Bronchial epithelial cell (primary cell): ENCODE measurements at regions not wholly inside any gene's neighbourhood (a gene's known extent, or its start where the extent isn't known, plus 50 kb on each side); places are given as distances from the start of the nearest gene placed in this dataset.
"Not testable (repeated sequence)": the region's sequence is repeated elsewhere in the genome, so short reads cannot be mapped to it uniquely, and the experiment has no call there.

ENCODE experiments used
- DNase-seq: peaks from one replicate; pipeline ENCODE4 v3.0.0-alpha.2; 2010; ENCODE audit warnings: low read depth
- FAIRE-seq: peaks from 2 replicates; lab custom pipeline; 2011; peaks lifted over from hg19 to GRCh38; lab: Jason Lieb, UNC
- H3K27me3 ChIP-seq: 2 replicates; pipeline ENCODE4 v1.5.1; 2011; ENCODE audit warnings: low read length; ENCODE audit not compliant: control insufficient read depth, insufficient read depth
- H3K36me3 ChIP-seq: 2 replicates; pipeline ENCODE4 v1.5.1; 2011; ENCODE audit warnings: low read length; ENCODE audit not compliant: control insufficient read depth, insufficient read depth
- H3K4me3 ChIP-seq: 2 replicates; pipeline ENCODE4 v1.5.1; 2011; ENCODE audit warnings: mild to moderate bottlenecking, low read depth, low read length, control low read depth
- CTCF ChIP-seq: IDR thresholded peaks from 2 replicates; pipeline ENCODE4 v1.5.1; 2011; ENCODE audit warnings: mild to moderate bottlenecking, moderate library complexity, low read length, control low read depth, inconsistent platforms; ENCODE audit not compliant: insufficient read depth, severe bottlenecking

GRCh38 chrX:77347572-77347971 lies 99.6 kb upstream of the FGF16 start:
- FAIRE-seq, result no peak
- Histone ChIP-seq H3K4me3 (no peak overlapping the region), H3K27me3 (no peaks in the 10 kb centered on the region), H3K36me3 (no peaks in the 10 kb centered on the region)
- TF ChIP-seq CTCF, result no peak
- no peak for DNase-seq

GRCh38 chrX:77389891-77390290 lies 57.3 kb upstream of the FGF16 start:
- Histone ChIP-seq H3K27me3 (no peaks in the 10 kb centered on the region), H3K4me3 (no peak overlapping the region), H3K36me3 (no peaks in the 10 kb centered on the region)
- peak; percentile 10 for DNase-seq
- no peak for TF ChIP-seq CTCF
- no peak for FAIRE-seq

- not testable (repeated sequence) for H3K36me3 ChIP-seq, FAIRE-seq, H3K4me3 ChIP-seq, H3K27me3 ChIP-seq, DNase-seq
These were observed 56.8 kb upstream of the FGF16 start for GRCh38 chrX:77390365-77390764.

GRCh38 chrX:77396781-77397180 lies 50.4 kb upstream of the FGF16 start:
- no peak for DNase-seq

More at GRCh38 chrX:77396781-77397180, 50.4 kb upstream of the FGF16 start:
- Histone ChIP-seq H3K4me3 (no peak overlapping the region), H3K36me3 (no peaks in the 10 kb centered on the region), H3K27me3 (no peaks in the 10 kb centered on the region)
- no peak for TF ChIP-seq CTCF
- no peak for FAIRE-seq
